Mesenchymal stem cell (in vitro differentiated cells and primary cell): ENCODE measurements at regions not wholly inside any gene's neighbourhood (a gene's known extent, or its start where the extent isn't known, plus 50 kb on each side); places are given as distances from the start of the nearest gene placed in this dataset.
A peak's percentile ranks its signal among the peaks of the same experiment; 100 is the strongest.

ENCODE experiments used
- DNase-seq: peaks from one replicate; pipeline ENCODE4 v3.0.0-alpha.2; 2013
- H2AFZ ChIP-seq: one replicate; pipeline ENCODE4 v1.6.1; 2013; ENCODE audit warnings: low read depth, mild to moderate bottlenecking, control low read depth, inconsistent platforms, low read length, moderate library complexity
- H2AK5ac ChIP-seq: 2 replicates; pipeline ENCODE4 v1.6.1; 2013; ENCODE audit warnings: low read length, moderate library complexity, mild to moderate bottlenecking, inconsistent platforms; ENCODE audit not compliant: severe bottlenecking
- H2BK120ac ChIP-seq: one replicate; pipeline ENCODE4 v1.6.1; 2013; ENCODE audit warnings: low read depth, mild to moderate bottlenecking, inconsistent platforms, low read length, moderate library complexity
- H2BK12ac ChIP-seq, 2 experiments: one replicate each; pipeline ENCODE4 v1.6.1; 2013; ENCODE audit warnings: inconsistent platforms in 2 of 2, low read length in 2 of 2, mild to moderate bottlenecking in 2 of 2, moderate library complexity in 2 of 2, control low read depth in 1 of 2
- H2BK15ac ChIP-seq: one replicate; pipeline ENCODE4 v1.6.1; 2013; ENCODE audit warnings: mild to moderate bottlenecking, low read depth, inconsistent platforms; ENCODE audit not compliant: poor library complexity, severe bottlenecking
- H2BK5ac ChIP-seq: 2 replicates; pipeline ENCODE4 v1.6.1; 2013; ENCODE audit warnings: low read depth, mild to moderate bottlenecking, low read length, control low read depth, inconsistent platforms; ENCODE audit not compliant: poor library complexity, severe bottlenecking
- H3K14ac ChIP-seq, 2 experiments: one replicate each; pipeline ENCODE4 v1.6.1; 2013; ENCODE audit warnings: inconsistent platforms in 2 of 2, low read length in 2 of 2, control low read depth in 1 of 2, mild to moderate bottlenecking in 1 of 2, moderate library complexity in 1 of 2
- H3K18ac ChIP-seq, 2 experiments: one replicate each; pipeline ENCODE4 v1.6.1; 2013; ENCODE audit warnings: inconsistent platforms in 2 of 2, low read length in 2 of 2, control low read depth in 1 of 2, low read depth in 1 of 2, mild to moderate bottlenecking in 1 of 2
- H3K23ac ChIP-seq, 2 experiments: one replicate each; pipeline ENCODE4 v1.6.1; 2013; ENCODE audit warnings: inconsistent platforms in 2 of 2, low read length in 2 of 2, mild to moderate bottlenecking in 2 of 2, moderate library complexity in 2 of 2, control low read depth in 1 of 2
- H3K27ac ChIP-seq: 2 replicates; pipeline ENCODE4 v1.5.1; 2013; ENCODE audit warnings: mild to moderate bottlenecking, moderate library complexity, low read length, control low read depth, inconsistent platforms; ENCODE audit not compliant: poor library complexity, severe bottlenecking
- H3K27me3 ChIP-seq, 2 experiments: 2 replicates each; pipeline versions ENCODE4 v1.6.1 to v1.7.0; 2013; ENCODE audit warnings: low read length in 2 of 2, mild to moderate bottlenecking in 2 of 2, moderate library complexity in 2 of 2, control low read depth in 1 of 2, inconsistent platforms in 1 of 2; ENCODE audit not compliant: control insufficient read depth in 1 of 2, insufficient read depth in 1 of 2
- H3K36me3 ChIP-seq, 2 experiments: 2 replicates each; pipeline versions ENCODE4 v1.6.1 to v1.7.0; 2013; ENCODE audit warnings: low read length in 2 of 2, control low read depth in 1 of 2, inconsistent platforms in 1 of 2, low read depth in 1 of 2, mild to moderate bottlenecking in 1 of 2; ENCODE audit not compliant: insufficient read depth in 2 of 2, control insufficient read depth in 1 of 2
- H3K4ac ChIP-seq, 2 experiments: one replicate each; pipeline ENCODE4 v1.6.1; 2013; ENCODE audit warnings: inconsistent platforms in 2 of 2, low read length in 2 of 2, mild to moderate bottlenecking in 2 of 2, moderate library complexity in 2 of 2, control low read depth in 1 of 2, low read depth in 1 of 2
- H3K4me1 ChIP-seq: 2 replicates; pipeline ENCODE4 v1.6.1; 2013; ENCODE audit warnings: low read depth, low read length, control low read depth; ENCODE audit not compliant: control insufficient read depth, insufficient read depth
- H3K4me2 ChIP-seq: 2 replicates; pipeline ENCODE4 v1.6.1; 2013; ENCODE audit warnings: low read length, mild to moderate bottlenecking, inconsistent platforms; ENCODE audit not compliant: poor library complexity, severe bottlenecking
- H3K4me3 ChIP-seq, 2 experiments: 2 replicates each; pipeline versions ENCODE4 v1.5.1 to v1.7.0; 2013; ENCODE audit warnings: low read length in 2 of 2, mild to moderate bottlenecking in 2 of 2, control low read depth in 1 of 2, low read depth in 1 of 2; ENCODE audit not compliant: insufficient read depth in 1 of 2
- H3K79me1 ChIP-seq: replicated peaks from 2 replicates; pipeline ENCODE4 v1.6.1; 2013; ENCODE audit warnings: mild to moderate bottlenecking, control low read depth, low read length, inconsistent platforms; ENCODE audit not compliant: poor library complexity, severe bottlenecking
- H3K9ac ChIP-seq: 2 replicates; pipeline ENCODE4 v1.7.0; 2013; ENCODE audit warnings: mild to moderate bottlenecking, low read length, moderate library complexity
- H3K9me3 ChIP-seq: 2 replicates; pipeline ENCODE4 v1.7.0; 2013; ENCODE audit warnings: mild to moderate bottlenecking, low read length; ENCODE audit not compliant: control insufficient read depth
- H4K8ac ChIP-seq: one replicate; pipeline ENCODE4 v1.6.1; 2013; ENCODE audit warnings: inconsistent platforms, mild to moderate bottlenecking, low read length, moderate library complexity
- H4K91ac ChIP-seq: one replicate; pipeline ENCODE4 v1.6.1; 2013; ENCODE audit warnings: mild to moderate bottlenecking, low read length, inconsistent platforms
- WGBS: methylation state at CpG from one replicate; pipeline ENCODE4 v1.1.7; 2013; ENCODE audit warnings: mixed read lengths; 5-methylcytosine and 5-hydroxymethylcytosine counted together

DNA sequence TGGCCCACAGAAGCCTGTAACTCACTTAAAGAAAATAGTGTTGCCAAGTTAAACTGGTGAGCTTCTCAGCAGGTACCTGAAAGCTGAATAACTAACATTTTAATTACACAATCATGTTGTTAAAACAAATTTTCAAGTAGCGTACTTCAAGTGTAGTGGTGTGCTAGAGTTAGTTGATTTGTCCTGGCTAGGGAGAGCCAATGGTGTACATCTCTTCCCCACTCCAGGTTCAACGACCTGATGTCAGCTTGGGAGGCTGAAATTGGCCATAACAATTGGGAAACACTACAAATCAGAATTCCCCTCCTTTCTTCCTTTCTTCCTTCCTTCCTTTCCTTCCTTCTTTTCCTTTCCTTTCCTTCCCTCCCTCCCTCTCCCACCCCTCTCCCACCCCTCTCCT is 295.3 kb upstream of the SLC24A2 start:
- no peaks in the 10 kb centered on the region for H3K79me1 ChIP-seq
- H3K36me3 ChIP-seq, result no peaks in the 10 kb centered on the region
- no peak overlapping the region for H3K18ac ChIP-seq
- peaks cover 0 to 28% of the 10 kb centered on the region in 2 experiments for H3K27me3 ChIP-seq
- no peak overlapping the region for H3K23ac ChIP-seq
- H2BK5ac ChIP-seq, result no peak overlapping the region
- DNase-seq, result no peak
- H3K4me2 ChIP-seq, result no peak overlapping the region
- H2BK15ac ChIP-seq, result no peak overlapping the region
- H4K91ac ChIP-seq, result no peak overlapping the region
- no peak overlapping the region for H2AK5ac ChIP-seq
- no peak overlapping the region for H2BK12ac ChIP-seq
- H3K9me3 ChIP-seq, result no peaks in the 10 kb centered on the region
- H3K4ac ChIP-seq, result no peak overlapping the region
- H3K4me1 ChIP-seq, result no peaks in the 10 kb centered on the region
- H3K27ac ChIP-seq, result no peak overlapping the region
- WGBS, result 78% methylated on average over 2 of the region's 2 CpGs
- H2AFZ ChIP-seq, result no peak overlapping the region
- no peak overlapping the region for H3K9ac ChIP-seq
- no peak overlapping the region for H3K4me3 ChIP-seq
- no peak overlapping the region for H4K8ac ChIP-seq
- no peak overlapping the region for H2BK120ac ChIP-seq
- no peak overlapping the region for H3K14ac ChIP-seq

DNA sequence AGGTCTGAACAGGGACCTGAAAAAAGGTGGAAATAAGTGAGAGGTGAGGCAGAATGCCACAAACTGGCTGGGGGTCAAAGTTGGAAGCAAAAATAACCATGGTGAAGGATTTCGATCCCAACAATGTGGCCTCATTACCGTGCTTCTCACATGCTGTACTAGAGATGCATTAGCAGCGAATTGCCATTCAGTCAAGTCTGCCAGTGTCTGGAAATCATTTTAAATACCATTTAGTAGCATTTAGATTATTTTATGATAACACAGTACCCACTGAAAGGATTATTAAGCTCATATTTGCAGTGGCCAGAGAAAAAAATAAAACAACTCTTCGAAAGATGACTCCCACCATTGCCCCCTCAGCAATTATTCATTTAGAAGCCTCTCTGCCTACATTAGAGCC is 294.6 kb upstream of the SLC24A2 start:
- 91% methylated on average over 3 of the region's 4 CpGs for WGBS
- DNase-seq, result no peak
- H2BK15ac ChIP-seq, result no peak overlapping the region

DNA sequence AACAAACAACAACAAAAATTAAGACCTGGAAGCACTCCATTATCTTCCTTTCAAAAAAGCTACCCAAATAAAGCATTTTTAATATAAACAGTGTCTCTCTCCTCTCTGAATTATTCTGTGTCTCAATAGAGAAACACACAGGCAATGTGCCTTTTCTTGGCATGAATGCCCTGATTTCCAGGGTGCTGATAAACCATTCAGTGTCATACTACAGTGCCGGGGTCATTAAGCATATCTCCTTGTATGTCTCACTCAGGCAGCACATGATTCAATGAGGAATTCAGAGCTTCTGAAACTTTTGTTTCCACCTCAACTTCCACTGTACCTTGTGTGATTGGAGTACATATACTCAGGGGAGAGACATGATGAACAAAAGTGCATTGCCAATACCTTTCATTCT is 294.0 kb upstream of the SLC24A2 start:
- Histone ChIP-seq H2BK12ac (no peak overlapping the region), H3K9ac (no peak overlapping the region), H4K91ac (no peak overlapping the region), H3K36me3 (no peaks in the 10 kb centered on the region), H3K79me1 (no peaks in the 10 kb centered on the region), H2BK120ac (no peak overlapping the region), H3K4me3 (no peak overlapping the region), H2BK15ac (no peak overlapping the region), H2AK5ac (no peak overlapping the region), H3K4me1 (no peaks in the 10 kb centered on the region), H3K4me2 (no peak overlapping the region), H3K23ac (no peak overlapping the region), H2BK5ac (no peak overlapping the region), H3K27ac (no peak overlapping the region), H3K4ac (no peak overlapping the region), H3K14ac (no peak overlapping the region), H3K18ac (no peak overlapping the region), H3K27me3 (peaks cover 0 to 24% of the 10 kb centered on the region in 2 experiments), H4K8ac (no peak overlapping the region), H2AFZ (no peak overlapping the region), H3K9me3 (no peaks in the 10 kb centered on the region)
- WGBS, result 75% methylated on average over 1 of the region's 1 CpG
- DNase-seq, result no peak

More for the DNA sequence above, 294.6 kb upstream of the SLC24A2 start:
- no peak overlapping the region for H3K4me2 ChIP-seq
- H3K36me3 ChIP-seq, result no peaks in the 10 kb centered on the region
- H3K14ac ChIP-seq, result peak overlapping the region in 1 of 2 experiments; percentile 28
- no peak overlapping the region for H3K27ac ChIP-seq
- no peak overlapping the region for H2BK120ac ChIP-seq
- no peak overlapping the region for H3K18ac ChIP-seq
- no peak overlapping the region for H2AFZ ChIP-seq
- no peak overlapping the region for H4K91ac ChIP-seq
- no peak overlapping the region for H3K23ac ChIP-seq
- H3K27me3 ChIP-seq, result peaks cover 0 to 26% of the 10 kb centered on the region in 2 experiments
- no peak overlapping the region for H3K9ac ChIP-seq
- no peaks in the 10 kb centered on the region for H3K79me1 ChIP-seq
- no peak overlapping the region for H2AK5ac ChIP-seq
- H3K4ac ChIP-seq, result no peak overlapping the region
- no peak overlapping the region for H4K8ac ChIP-seq
- no peak overlapping the region for H2BK5ac ChIP-seq
- no peaks in the 10 kb centered on the region for H3K4me1 ChIP-seq
- no peak overlapping the region for H2BK12ac ChIP-seq
- no peaks in the 10 kb centered on the region for H3K9me3 ChIP-seq
- H3K4me3 ChIP-seq, result no peak overlapping the region

DNA sequence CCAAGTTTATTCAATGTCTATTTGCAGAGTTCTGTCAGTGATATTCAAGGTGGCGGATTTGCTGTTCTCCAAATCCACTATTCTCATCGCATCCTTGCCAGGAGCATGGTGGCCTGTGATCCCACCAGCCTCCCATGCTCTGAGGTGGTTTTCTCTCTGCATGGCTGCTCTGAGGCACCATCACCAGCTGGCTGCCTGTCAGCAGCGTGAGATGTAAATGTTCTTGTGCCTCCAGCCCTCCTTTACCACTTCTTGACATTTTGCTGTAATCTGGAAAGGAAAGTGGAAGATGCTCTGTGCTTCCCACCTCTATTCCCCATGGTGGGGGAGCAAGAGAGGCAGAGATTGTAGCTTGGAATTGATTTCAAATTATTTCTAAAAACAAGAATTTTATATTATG is 293.6 kb upstream of the SLC24A2 start:
- Histone ChIP-seq H2BK12ac (no peak overlapping the region), H3K18ac (no peak overlapping the region), H3K4me1 (no peaks in the 10 kb centered on the region), H3K27ac (no peak overlapping the region), H3K4me2 (no peak overlapping the region), H2BK5ac (no peak overlapping the region), H4K91ac (no peak overlapping the region), H3K23ac (no peak overlapping the region), H3K36me3 (no peaks in the 10 kb centered on the region), H3K4ac (no peak overlapping the region), H2AK5ac (no peak overlapping the region), H2BK15ac (no peak overlapping the region), H3K79me1 (no peaks in the 10 kb centered on the region), H2BK120ac (no peak overlapping the region), H3K4me3 (no peak overlapping the region), H3K14ac (no peak overlapping the region), H3K9ac (no peak overlapping the region), H3K27me3 (peaks cover 0 to 25% of the 10 kb centered on the region in 2 experiments), H4K8ac (no peak overlapping the region), H3K9me3 (no peaks in the 10 kb centered on the region), H2AFZ (no peak overlapping the region)
- WGBS, result 70% methylated on average over 3 of the region's 3 CpGs
- DNase-seq, result no peak
